HG03064 (cell line): ENCODE measurements at regions not wholly inside any gene's neighbourhood (a gene's known extent, or its start where the extent isn't known, plus 50 kb on each side); places are given as distances from the start of the nearest gene placed in this dataset.

ENCODE experiments used
- ATAC-seq: cut with Tn5 transposase; IDR thresholded peaks from one replicate; pipeline ENCODE4 v1.9.1; 2021; ENCODE audit warnings: low read depth; ENCODE audit not compliant: unreplicated experiment

DNA sequence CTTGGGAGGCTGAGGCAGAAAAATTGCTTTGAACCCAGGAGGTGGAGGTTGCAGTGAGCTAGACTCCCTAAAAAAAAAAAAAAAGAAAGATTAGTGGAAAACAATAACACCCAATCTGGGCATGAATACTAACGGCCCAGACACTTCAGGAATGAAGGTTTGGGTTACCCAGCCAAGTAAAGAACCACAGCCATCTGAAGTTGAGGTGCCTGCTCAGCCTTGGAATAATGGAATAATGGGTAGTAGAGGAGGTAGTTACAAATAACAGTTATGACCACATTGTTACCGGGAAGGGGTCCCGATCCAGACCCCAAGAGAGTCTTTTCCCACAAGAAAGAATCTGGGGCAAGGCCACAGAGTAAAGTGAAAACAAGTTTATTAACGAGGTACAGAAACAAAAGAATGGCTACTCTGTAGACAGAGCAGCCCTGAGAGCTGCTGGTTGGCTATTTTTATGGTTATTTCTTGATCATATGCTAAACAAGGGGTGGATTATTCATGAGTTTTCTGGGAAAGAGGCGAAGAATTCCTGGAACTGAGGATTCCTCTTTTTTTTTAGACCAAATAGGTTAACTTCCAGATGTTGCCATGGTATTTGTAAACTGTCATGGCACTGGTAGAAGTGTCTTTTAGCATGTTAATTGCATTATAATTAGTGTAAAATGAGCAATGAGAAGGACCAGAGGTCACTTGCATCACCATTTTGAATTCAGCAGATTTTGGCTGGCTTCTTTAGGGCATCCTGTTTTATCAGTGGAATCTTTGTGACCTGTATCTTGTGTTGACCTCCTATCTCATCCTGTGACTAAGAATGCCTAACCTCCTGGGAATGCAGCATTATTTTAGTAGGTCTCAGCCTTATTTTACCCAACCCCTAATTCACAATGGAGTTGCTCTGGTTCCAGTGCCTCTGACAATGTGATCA, 96.2 kb upstream of the HAAO start:
- no peak for ATAC-seq

DNA sequence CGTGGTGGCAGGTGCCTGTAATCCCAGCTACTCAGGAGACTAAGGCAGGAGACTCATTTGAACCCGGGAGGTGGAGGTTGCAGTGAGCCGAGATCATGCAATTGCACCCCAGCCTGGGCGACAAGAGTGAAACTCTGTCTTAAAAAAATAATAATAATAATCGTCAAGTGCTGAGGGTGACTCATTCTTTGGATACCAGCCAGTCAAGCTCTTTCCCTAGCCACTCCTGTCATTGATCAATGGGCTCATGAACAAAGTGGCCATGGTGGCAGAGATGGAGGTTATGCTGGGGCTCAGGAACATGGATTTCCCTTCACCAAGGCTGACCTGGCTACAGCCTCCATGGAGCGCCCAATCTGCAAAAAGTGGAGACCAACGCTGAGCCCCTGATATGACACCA, 94.5 kb upstream of the HAAO start:
- ATAC-seq, result no peak

DNA sequence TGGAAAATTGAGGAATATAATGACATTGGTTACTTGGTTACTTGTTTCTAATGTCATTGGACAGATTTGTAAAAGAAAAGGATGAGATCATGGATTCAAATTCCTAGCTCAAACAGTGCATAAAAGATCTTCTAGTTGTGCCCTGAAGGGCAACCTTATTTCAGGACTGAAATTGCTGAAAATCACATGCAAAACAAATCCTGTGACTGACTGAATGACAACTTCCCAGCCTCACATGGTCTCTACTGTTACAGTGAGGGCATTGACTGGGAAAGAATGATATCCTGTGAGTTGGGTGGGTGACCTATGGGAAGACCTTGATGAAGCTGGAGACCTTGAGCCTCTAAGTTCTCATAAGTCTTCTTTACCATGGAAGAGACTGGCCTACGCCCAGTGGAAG, 90.4 kb upstream of the HAAO start:
- no peak for ATAC-seq

DNA sequence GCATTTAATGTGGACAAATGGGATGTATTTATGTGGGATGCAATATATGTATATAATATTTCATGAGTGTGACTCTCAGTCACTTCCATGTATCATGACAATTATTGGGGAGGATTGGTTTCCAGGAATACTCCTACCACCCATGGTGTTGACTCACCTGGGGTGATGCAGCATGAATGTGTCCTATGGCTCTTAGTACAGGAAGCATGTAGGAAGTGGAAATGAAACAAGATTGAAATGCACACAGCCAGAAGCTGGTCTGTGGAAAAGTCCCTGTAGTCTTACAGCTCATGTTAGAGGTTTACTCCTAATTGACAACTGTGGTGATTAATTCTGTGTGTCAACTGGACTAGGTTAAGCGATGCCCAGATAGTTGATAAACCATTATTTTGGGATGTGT, 89.3 kb upstream of the HAAO start:
- ATAC-seq, result no peak

DNA sequence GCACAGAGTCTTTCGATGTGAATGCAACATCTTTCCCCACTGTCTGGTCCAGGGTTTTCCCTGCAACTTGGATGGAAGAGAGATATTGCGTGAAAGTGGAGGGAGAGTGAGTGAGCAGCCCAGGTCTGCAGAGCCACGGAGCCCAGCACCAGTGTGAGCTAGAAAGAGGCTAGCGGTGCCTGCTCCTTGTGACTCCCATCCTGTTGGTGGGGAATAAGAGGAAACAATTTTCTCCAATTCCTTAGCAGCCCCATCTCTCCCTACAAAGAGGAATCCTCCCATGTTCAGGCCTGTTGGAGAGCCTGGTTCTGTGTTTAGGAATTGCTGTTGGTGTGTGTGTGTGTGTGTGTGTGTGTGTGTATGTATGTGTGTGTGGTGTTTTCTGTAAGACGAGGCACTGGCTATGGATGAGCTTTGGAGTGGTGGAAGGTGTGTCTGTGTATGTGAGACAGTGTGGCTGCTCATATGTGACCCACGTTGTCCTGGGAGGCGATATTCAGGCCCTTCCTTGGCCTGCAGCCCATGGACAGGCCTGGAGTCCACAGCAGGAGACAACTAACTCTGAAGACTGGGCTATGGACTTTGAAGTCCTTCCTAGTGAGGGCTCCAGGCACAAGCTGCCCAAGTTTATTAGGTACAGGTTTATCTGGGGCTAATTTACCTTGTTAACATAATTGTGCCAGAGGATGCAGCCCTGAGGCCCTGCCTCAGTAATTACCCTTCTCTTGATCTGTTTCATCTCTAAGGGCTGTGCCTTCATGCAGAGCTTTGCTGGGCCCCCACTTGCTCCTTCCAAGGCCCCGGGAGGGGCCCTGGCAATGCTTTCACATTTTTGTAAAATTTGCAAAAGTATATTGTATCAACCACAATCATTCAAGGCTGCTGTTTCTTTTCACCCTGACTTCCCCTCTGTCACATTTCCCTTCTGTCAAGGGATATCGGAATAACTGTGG, 88.6 kb upstream of the HAAO start:
- no peak for ATAC-seq

DNA sequence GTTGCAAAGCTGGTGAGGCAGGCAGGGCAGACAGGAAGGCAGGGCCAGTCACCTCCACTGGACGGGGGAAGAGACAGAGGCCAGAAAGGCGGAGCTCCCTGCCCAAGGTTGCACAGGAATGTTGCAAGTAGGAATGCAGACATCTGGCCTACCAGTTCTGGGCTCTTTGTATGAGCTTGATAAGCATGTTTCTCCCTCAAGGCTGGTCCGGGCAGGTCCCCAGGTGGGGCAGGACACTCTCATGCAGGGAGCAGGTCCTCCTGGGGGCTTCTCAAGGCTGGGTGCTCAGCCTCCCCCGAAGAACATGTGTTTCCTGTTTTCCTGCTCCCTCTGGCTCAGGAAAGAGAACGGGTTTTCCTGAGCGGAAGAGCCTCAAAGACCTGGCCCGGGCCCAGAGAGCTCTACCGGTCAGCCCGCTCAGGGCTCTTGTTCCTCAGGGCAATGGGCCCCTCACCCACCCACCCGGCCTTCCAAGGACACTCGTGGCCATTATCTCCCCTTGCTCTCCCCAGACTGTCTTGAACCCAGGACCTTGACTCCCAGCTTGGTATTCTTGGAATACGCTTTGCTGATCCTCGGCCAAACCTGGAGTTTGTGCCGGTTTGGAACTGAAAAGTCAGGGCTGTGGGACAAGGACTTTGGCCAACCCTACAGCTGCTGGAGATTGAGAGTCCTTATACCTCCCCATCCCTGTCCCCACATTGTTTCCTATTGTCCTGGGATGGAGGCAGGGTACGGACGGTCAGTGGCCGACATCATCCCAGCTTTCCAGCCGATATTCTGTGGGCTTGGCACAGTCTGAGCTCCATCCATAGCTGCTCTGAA, 87.7 kb upstream of the HAAO start:
- ATAC-seq, result no peak

DNA sequence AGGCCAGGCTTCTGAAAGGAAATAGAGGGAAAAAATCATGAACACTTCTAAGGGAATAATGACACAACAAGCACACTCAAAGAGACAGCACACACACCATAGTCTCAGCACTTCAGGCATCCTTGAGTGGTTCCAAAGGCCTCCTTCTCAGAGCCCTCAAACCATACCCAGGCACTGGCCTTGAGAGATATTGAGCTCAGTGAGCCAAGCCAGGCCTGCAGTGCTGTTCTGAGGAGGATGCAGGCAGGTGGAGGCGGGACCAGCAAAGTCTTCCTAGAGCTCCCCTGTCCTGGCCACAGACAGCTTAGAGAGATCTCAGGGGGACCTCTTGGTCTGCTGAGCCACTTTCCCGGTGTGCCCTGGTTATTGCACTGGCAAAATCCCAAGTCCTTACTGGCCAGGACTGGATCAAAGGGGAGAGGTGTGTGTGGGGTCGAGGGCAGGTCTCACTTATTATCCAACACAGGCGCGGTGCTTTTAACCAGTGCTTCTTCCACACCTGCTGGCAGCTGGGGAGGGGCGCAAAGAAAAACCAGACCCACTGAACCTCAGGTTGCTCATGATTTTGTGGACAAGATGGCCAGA, 86.8 kb upstream of the HAAO start:
- no peak for ATAC-seq

DNA sequence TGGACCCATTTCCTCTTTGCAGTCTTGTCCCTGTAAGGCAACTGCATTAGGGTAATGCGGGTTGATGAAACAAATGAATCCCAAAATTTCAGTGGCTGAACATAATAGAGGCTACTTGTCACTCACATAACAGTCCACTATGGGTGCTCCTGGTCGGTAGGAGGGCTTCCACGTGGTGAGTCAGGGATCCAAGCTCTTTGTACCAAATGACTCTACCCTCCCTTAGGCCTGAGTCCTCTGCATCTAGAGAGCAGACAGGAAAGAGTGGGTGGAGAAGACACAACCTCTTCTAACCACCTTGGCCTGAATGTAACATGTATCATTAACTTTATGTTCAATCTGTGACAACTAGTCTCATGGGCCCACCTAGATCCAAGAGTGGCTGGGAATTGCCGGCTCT, 86.2 kb upstream of the HAAO start:
- no peak for ATAC-seq

DNA sequence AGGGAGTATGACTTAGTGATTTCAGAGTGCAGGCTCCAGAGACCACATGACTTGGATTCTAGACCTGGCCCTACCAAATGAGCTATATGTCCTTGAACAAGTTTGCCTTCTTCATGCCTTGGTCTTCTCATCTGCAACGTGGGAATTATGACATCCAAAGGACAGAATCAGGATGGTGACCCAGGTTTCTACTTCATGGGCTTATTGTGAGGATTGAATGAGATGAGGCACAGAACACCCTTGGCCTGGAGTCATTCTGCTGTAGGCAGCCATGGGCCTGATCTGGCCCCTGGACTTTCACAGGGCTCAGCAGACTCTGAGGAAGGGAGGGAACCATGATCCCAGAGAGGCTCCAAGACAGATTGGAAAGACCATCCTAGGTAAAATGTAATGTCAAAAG, 85.6 kb upstream of the HAAO start:
- ATAC-seq, result no peak

DNA sequence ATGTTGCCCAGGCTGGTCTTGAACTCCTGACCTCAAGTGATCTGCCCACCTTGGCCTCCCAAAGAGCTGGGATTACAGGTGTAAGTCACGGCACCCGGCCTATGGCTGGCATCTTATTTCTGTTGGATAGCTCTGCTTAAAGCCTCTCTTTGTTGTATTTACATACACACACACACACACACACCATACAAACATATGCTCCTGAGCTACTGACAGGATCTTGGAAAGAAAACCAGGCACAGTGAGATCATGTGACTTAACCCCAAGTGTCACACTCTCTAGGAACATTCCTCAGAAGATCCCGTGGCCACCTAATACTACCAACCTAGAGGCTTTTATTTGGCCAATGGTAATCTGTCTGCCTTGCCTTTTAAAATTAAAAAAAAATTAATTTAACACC, 85.1 kb upstream of the HAAO start:
- ATAC-seq, result no peak

DNA sequence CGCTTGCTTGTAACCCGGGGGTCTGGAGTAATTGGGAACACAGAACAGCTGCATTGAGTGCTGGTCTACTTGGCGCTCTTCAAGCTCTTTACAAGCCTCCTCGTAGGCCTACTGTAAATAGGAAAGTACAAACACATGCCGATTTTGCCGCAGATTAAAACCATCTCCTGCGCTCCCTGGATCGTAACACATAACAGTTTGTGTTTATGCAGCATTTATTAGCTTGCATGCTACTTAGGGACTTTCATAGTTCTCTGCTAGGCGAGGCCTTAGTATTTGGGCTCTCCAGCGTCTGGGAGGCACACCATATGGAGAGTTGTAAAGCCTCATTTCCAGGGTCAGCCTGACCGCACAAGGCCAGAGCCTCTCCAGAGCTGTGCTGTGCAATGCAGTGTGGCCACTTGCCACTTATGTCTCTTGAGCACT, 84.0 kb upstream of the HAAO start:
- no peak for ATAC-seq

DNA sequence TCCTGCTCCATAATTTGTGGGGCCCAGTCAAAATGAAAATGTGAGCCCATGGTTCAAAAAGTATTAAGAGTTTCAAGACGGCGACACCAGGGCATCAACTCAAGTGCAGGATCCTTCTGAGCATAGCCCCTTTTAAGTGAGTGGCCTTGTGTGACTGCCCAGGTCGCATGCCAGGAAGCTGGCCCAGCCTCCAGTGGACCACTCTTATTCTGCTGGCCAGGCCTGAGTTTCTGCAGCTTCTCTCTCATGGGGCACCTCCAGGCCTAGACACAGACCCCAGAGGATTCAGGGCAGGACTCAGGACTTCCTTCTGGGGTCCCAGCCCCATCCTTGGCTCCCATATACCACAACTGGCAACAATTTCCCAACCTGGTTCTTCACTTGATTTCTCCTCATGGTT, 83.5 kb upstream of the HAAO start:
- no peak for ATAC-seq

DNA sequence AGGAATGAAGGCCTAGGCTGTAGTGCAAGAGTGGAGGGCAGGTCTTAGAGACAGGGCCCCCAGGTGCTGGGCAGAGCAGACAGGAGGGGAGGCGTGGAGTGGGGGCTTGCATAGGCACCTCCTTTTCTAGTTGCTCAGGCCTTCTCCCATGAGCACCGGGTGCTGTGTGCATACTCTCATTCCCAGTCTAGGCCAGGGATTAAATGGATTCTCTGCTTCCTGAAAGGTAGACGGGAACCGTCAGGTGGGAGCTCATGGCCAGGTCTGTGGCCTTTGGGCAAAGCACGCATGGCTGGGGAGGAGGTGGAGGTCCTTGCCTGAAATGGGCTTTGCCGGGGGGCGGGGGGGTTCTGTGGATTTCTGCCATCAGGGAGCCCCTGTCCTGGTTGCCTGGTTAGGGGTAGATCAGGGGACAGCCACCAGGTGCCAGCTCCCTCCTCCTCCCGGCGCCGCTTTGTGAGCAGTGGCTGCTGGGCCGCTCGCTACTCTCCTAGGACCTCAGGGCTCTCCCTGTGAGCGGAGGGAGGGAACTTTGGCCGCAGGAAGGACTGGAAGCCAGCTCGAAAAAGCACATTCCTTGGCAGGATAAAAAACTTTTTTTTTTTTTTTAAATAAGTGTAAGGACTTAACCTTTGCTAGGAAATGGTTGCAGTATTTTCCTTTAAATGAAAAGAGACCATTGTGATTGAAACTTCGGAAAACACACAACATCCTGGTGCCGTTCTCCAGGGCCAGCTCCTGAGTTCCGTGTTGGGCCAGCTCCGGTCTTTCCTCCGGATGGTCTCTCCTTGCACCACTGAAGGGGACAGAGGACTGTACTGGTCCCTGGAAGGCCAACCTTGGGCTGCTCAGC, 82.8 kb upstream of the HAAO start:
- ATAC-seq, result no peak

DNA sequence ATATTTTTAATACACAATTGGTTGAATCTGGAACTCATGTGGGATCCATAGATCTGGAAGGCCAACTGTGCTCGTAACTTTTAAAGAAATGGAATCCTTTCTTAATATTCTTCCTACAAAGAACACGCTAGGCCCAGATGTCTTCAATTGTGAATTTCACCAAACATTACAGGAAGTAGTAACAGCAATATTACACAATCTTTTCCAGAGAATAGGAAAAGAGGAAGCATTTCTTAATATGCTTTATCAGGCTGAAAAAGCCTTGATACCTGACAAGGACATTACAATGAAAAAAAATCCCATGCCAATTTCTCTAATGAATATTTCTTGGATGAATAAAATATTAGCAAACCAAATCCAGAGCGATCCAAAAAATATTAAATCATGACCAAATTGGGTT, 80.3 kb upstream of the HAAO start:
- no peak for ATAC-seq

DNA sequence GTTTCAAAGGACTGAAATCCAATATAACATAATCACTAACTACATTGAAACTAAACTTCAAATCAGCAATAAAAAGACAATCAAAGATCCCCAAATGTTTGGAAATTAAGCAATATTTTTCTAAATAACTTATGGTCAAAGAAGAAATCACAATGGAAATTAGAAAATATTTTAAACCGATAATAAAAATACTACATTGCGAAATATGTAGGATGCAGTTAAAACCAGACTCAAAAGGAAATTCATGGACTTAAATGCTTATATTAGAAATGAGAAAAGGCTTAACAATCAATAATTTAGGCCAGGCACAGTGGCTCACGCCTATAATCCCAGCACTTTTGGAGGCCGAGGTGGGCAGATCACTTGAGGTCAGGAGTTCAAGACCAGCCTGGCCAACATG, 79.0 kb upstream of the HAAO start:
- no peak for ATAC-seq

DNA sequence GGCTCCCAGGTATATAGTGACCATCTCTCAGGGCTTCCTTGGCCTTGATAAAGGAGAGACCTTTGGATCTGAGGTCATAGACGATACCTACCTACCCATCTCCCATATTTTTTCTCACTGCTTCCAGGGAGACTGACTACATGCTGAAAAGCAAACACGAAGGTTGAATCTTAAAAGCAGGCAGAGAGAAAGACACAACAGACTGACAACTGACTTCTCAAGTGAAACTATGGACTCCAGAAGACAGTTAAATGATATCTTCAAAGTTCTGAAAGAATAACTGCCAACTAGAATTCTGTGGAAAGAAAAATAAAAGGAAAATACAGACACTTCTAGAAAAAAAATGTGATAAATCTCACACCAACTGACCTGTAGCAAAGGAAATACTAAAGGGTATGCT, 76.5 kb upstream of the HAAO start:
- no peak for ATAC-seq

DNA sequence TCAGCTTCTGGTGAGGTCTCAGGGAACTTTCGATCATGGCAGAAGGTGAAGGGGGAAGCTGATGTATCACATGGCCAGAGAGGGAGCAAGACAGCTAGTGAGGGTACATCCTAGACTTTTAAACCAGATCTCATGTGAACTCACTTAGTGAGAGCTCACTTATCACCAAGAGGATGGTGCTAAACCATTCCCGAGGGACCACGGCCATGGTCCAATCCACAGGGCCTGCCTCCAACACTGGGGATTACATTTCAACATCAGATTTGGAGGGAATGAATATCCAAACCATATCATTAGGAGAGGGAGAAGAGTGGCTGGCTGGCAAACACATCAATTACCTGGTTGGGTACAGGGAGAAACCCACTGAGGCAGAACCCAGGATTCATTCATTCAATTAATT, 75.7 kb upstream of the HAAO start:
- no peak for ATAC-seq

DNA sequence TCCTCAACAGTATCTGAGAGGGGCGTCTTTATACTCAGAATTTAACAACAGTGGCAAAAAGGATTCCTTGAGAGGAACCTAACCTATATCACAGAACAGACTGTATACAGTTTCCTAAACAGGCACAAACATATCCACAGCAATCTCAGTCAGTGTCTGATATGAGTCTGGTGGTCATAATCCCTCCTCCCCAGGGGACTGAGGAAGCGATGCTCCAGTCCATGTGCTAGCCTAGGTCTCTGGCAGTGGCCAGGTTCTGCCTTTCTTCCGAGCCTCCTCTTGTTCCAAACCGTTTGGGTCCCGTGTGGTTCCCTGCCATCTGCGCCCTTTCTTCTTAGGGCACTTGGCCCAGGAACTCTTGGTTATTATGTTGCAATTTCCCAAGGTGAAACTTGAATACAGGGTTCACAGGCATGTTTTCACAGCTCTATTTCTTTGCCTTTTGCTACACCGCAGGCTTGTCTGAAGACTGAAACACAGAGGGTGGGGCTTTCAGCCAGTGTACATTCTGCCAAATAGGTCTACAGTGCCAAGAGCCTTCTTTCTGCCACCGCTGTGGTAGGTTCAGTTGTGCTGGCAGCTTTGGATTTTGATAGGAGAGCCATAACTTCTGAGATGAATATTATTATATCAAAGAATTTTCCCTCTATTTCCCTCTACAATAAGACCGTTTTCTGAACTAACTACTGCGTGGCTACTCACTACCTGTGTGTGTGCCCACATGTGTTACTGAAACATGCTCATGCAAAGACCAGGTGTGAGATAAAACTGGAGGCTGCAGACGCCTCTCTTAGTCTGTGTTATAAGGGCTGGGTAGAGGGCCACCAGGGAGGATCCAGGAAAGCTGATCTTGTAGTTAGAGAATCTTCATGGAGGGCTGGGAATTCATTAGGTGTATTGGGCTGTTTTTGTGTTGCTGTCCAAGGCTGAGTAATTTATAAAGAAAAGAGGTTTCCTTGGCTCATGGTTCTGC, 75.0 kb upstream of the HAAO start:
- no peak for ATAC-seq
